HCT116 (cell line): ENCODE measurements at regions not wholly inside any gene's neighbourhood (a gene's known extent, or its start where the extent isn't known, plus 50 kb on each side); places are given as distances from the start of the nearest gene placed in this dataset.

Source experiments
- ATAC-seq: fragments of 200-7000 bp; cut with Tn5 transposase; 2 replicates; pipeline ENCODE4 v1.9.1; 2020; ENCODE audit warnings: mild to moderate bottlenecking, moderate library complexity
- BruUV-seq: library from RNA; stranded (reverse); fragments of 400-500 nt; replicated peaks from 2 replicates; lab custom pipeline; 2021; lab: Mats Ljungman, UMichigan
- CTCF ChIA-PET: fragments of 300-600 bp; sonication (Branson Sonifier 250); formaldehyde crosslinking; loops from one replicate; lab custom pipeline; 2021; ENCODE audit warnings: antibody characterized with exemption; lab: Charles Lee
- POLR2A ChIA-PET: fragments of 300-600, 350-600 bp; sonication (Branson Sonifier 250); formaldehyde crosslinking; loops from one replicate; lab custom pipeline; 2021; ENCODE audit warnings: antibody characterized with exemption; lab: Charles Lee
- RAD21 ChIA-PET, 2 experiments: fragments of 300-600 bp; sonication (Branson Sonifier 250); formaldehyde crosslinking; loops; one replicate each; lab custom pipeline; 2023; ENCODE audit warnings: low total read pairs in 2 of 2; ENCODE audit not compliant: uncharacterized antibody in 2 of 2, unreplicated experiment in 2 of 2, low non-redundant PET in 1 of 2; lab: Charles Lee
- DNase-seq: peaks from one replicate; pipeline ENCODE4 v3.0.0-alpha.2; 2010; ENCODE audit warnings: low read depth, low spot score
- H2AFZ ChIP-seq: fragments of 200-600 bp; shearing (Covaris generic), sonication (generic); 2 replicates; pipeline ENCODE4 v1.6.1; 2017; ENCODE audit warnings: low read depth, mixed run types, mixed read lengths, antibody characterized with exemption, low read length; ENCODE audit not compliant: poor library complexity, severe bottlenecking
- H3K27ac ChIP-seq: 2 replicates; pipeline ENCODE4 v1.5.1; 2012; ENCODE audit warnings: low read depth, low read length
- H3K27me3 ChIP-seq: fragments of 200-600 bp; sonication (generic); 2 replicates; pipeline ENCODE4 v1.6.1; 2016; ENCODE audit warnings: mixed run types, low read length, mixed read lengths; ENCODE audit not compliant: insufficient read depth
- H3K36me3 ChIP-seq, 2 experiments: fragments of 200-500 bp in 1 of 2; fragments of 200-600 bp in 1 of 2; sonication (Bioruptor generic) in 1 of 2; sonication (generic) in 1 of 2; 2 replicates each; pipeline versions ENCODE4 v1.5.1 to v1.6.1; 2014 to 2016; ENCODE audit warnings: low read length in 2 of 2, inconsistent platforms in 1 of 2, mixed read lengths in 1 of 2, mixed run types in 1 of 2; ENCODE audit not compliant: insufficient read depth in 2 of 2, control insufficient read depth in 1 of 2
- H3K4me1 ChIP-seq, 2 experiments: fragments of 200-600 bp in 1 of 2; sonication (generic) in 1 of 2; 2 replicates each; pipeline versions ENCODE4 v1.5.1 to v1.6.1; 2012 to 2017; ENCODE audit warnings: low read length in 2 of 2, inconsistent platforms in 1 of 2, mild to moderate bottlenecking in 1 of 2, mixed read lengths in 1 of 2, mixed run types in 1 of 2, moderate library complexity in 1 of 2; ENCODE audit not compliant: insufficient read depth in 2 of 2, control insufficient read depth in 1 of 2
- H3K4me2 ChIP-seq: fragments of 200-600 bp; sonication (generic); 2 replicates; pipeline ENCODE4 v1.6.1; 2017; ENCODE audit warnings: mixed run types, low read length, mixed read lengths
- H3K4me3 ChIP-seq, 2 experiments: fragments of 200-600 bp in 1 of 2; sonication (generic) in 1 of 2; replicated peaks in 1 of 2; 2 replicates each; pipeline ENCODE4 v1.5.1; 2011 to 2016; ENCODE audit warnings: low read length in 2 of 2, control low read depth in 1 of 2, low read depth in 1 of 2, mild to moderate bottlenecking in 1 of 2, mixed read lengths in 1 of 2, mixed run types in 1 of 2
- H3K79me2 ChIP-seq: fragments of 200-600 bp; sonication (generic); 2 replicates; pipeline ENCODE4 v1.6.1; 2017; ENCODE audit warnings: mild to moderate bottlenecking, mixed run types, low read length, moderate library complexity, mixed read lengths; ENCODE audit not compliant: insufficient read depth
- H3K9ac ChIP-seq: fragments of 200-600 bp; sonication (generic); 2 replicates; pipeline ENCODE4 v1.6.1; 2016; ENCODE audit warnings: low read length, mixed read lengths
- H3K9me2 ChIP-seq: fragments of 200-600 bp; sonication (generic), shearing (Covaris generic); 2 replicates; pipeline ENCODE4 v1.6.1; 2017; ENCODE audit warnings: mixed run types, mild to moderate bottlenecking, moderate library complexity; ENCODE audit not compliant: insufficient read depth
- H3K9me3 ChIP-seq, 2 experiments: fragments of 200-500 bp in 1 of 2; fragments of 200-600 bp in 1 of 2; sonication (Bioruptor generic) in 1 of 2; sonication (generic) in 1 of 2; 2 replicates each; pipeline ENCODE4 v1.6.1; 2014 to 2017; ENCODE audit warnings: low read length in 2 of 2, mixed read lengths in 2 of 2, inconsistent platforms in 1 of 2, low read depth in 1 of 2, mild to moderate bottlenecking in 1 of 2, mixed run types in 1 of 2, moderate library complexity in 1 of 2; ENCODE audit not compliant: control insufficient read depth in 1 of 2, insufficient read depth in 1 of 2
- H4K20me1 ChIP-seq: fragments of 200-600 bp; sonication (generic), shearing (Covaris generic); 2 replicates; pipeline ENCODE4 v1.6.1; 2017; ENCODE audit warnings: mixed run types, mild to moderate bottlenecking, moderate library complexity; ENCODE audit not compliant: insufficient read depth
- EGR1 ChIP-seq: IDR thresholded peaks from 2 replicates; pipeline ENCODE4 v1.6.1; 2012; ENCODE audit warnings: low read depth
- ELF1 ChIP-seq: IDR thresholded peaks from 2 replicates; pipeline ENCODE4 v1.6.1; 2012; ENCODE audit warnings: low read depth, borderline replicate concordance
- EZH2 ChIP-seq: fragments of 200-600 bp; sonication (generic); IDR thresholded peaks from 2 replicates; pipeline ENCODE4 v1.6.1; 2017; ENCODE audit warnings: antibody characterized with exemption, mixed run types
- EZH2phosphoT487 ChIP-seq: fragments of 200-600 bp; IDR thresholded peaks from 2 replicates; pipeline ENCODE4 v1.6.1; 2018; ENCODE audit warnings: antibody characterized with exemption, borderline replicate concordance
- POLR2A ChIP-seq: IDR thresholded peaks from 2 replicates; pipeline ENCODE4 v1.7.0; 2011; ENCODE audit warnings: borderline replicate concordance; ENCODE audit not compliant: insufficient read depth, insufficient read length; ENCODE audit errors: extremely low read depth
- POLR2AphosphoS5 ChIP-seq: IDR thresholded peaks from 2 replicates; pipeline ENCODE4 v1.6.1; 2011; ENCODE audit warnings: mild to moderate bottlenecking, low read depth, low read length, moderate library complexity
- RAD21 ChIP-seq: IDR thresholded peaks from 2 replicates; pipeline ENCODE4 v1.6.1; 2012; ENCODE audit warnings: low read depth, mild to moderate bottlenecking
- SIN3A ChIP-seq: IDR thresholded peaks from 2 replicates; pipeline ENCODE4 v1.6.1; 2012; ENCODE audit warnings: low read depth
- SRF ChIP-seq: IDR thresholded peaks from 2 replicates; pipeline ENCODE4 v1.6.1; 2012; ENCODE audit warnings: low read depth
- TCF7L2 ChIP-seq: IDR thresholded peaks from 2 replicates; pipeline ENCODE4 v1.7.0; 2011; ENCODE audit warnings: borderline replicate concordance, inconsistent platforms; ENCODE audit not compliant: insufficient read depth, insufficient read length; ENCODE audit errors: extremely low read depth
- ZFX ChIP-seq: fragments of 450-650 bp; IDR thresholded peaks from 2 replicates; pipeline ENCODE4 v1.6.1; 2017
- ZNF274 ChIP-seq: fragments of 200-500 bp; sonication (Bioruptor generic); IDR thresholded peaks from 2 replicates; pipeline ENCODE4 v1.6.1; 2014; ENCODE audit warnings: mild to moderate bottlenecking, low read depth, low read length, inconsistent platforms
- intact Hi-C: fragments of 100-400 bp; cut with micrococcal nuclease; formaldehyde crosslinking; loops from 2 replicates; pipeline ENCODE4 v1.10.0; 2022
- TF ChIP-seq, protein P1 (sequence below): IDR thresholded peaks from 2 replicates; pipeline ENCODE4 v1.6.1; 2011; ENCODE audit warnings: mild to moderate bottlenecking, low read length, moderate library complexity; ENCODE audit not compliant: insufficient replicate concordance; ENCODE audit errors: extremely low read depth
- TF ChIP-seq, protein P2 (sequence below): IDR thresholded peaks from 2 replicates; pipeline ENCODE4 v1.6.1; 2012

DNA sequence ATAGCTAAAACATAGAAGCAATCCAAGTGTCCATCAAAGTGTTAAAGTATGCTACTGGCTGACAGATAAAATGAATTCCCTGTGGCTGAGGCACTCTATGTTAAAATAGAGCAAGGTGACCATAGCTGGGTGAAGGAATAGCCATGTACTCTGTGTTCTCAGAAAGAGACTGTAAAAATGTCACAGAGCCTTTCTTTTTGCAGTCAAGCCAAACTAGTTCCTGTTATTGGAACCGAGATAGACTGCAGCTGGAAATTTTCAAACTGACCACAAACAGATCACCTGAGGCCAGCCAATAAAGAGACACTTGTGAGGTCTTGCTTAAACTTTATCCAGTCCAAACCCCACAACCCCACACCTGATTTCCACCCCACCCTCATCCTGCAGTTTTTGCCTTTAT, 422.8 kb upstream of the NAALADL2 start:
- no peaks in the 10 kb centered on the region; the same call in 1 of the 2 replicates for H3K9me2 ChIP-seq
- H2AFZ ChIP-seq: peak overlapping the region; percentile 65
- H3K4me3 ChIP-seq: no peak overlapping the region
- no peak for ATAC-seq
- no peaks in the 10 kb centered on the region for H3K27me3 ChIP-seq
- no peak overlapping the region for H3K9ac ChIP-seq
- CTCF ChIA-PET: no interaction called here
- no TSS peak for BruUV-seq
- H3K9me3 ChIP-seq: no peaks in the 10 kb centered on the region
- H3K36me3 ChIP-seq: no peaks in the 10 kb centered on the region
- TF ChIP-seq EZH2phosphoT487: no peak
- no peak for TF ChIP-seq SIN3A
- no peak for TF ChIP-seq ZNF274
- TF ChIP-seq, protein P1, sequence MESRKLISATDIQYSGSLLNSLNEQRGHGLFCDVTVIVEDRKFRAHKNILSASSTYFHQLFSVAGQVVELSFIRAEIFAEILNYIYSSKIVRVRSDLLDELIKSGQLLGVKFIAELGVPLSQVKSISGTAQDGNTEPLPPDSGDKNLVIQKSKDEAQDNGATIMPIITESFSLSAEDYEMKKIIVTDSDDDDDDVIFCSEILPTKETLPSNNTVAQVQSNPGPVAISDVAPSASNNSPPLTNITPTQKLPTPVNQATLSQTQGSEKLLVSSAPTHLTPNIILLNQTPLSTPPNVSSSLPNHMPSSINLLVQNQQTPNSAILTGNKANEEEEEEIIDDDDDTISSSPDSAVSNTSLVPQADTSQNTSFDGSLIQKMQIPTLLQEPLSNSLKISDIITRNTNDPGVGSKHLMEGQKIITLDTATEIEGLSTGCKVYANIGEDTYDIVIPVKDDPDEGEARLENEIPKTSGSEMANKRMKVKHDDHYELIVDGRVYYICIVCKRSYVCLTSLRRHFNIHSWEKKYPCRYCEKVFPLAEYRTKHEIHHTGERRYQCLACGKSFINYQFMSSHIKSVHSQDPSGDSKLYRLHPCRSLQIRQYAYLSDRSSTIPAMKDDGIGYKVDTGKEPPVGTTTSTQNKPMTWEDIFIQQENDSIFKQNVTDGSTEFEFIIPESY: no peak
- TF ChIP-seq SRF: no peak
- TF ChIP-seq EGR1: no peak
- TF ChIP-seq, protein P2, sequence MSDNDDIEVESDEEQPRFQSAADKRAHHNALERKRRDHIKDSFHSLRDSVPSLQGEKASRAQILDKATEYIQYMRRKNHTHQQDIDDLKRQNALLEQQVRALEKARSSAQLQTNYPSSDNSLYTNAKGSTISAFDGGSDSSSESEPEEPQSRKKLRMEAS: no peak
- no peak for TF ChIP-seq ZFX
- TF ChIP-seq TCF7L2: no peak
- TF ChIP-seq POLR2A: no peak
- TF ChIP-seq EZH2: no peak
- no peak for TF ChIP-seq RAD21
- TF ChIP-seq POLR2AphosphoS5: no peak
- no peak for TF ChIP-seq ELF1
- TF ChIP-seq, all 23 proteins: peak for 0
- Histone ChIP-seq H4K20me1 (no peaks in the 10 kb centered on the region), H3K4me1 (peaks cover 28 to 41% of the 10 kb centered on the region in 2 experiments; a peak in 3 of 4 replicates), H3K4me2 (no peak overlapping the region), H3K79me2 (no peaks in the 10 kb centered on the region), H3K27ac (no peak overlapping the region)
- intact Hi-C loops: no loop called here
- ChIA-PET RAD21 (no interaction called here), POLR2A (no interaction called here)
- DNase-seq: no peak
